Trophoblast cell (in vitro differentiated cells and primary cell): ENCODE measurements at regions not wholly inside any gene's neighbourhood (a gene's known extent, or its start where the extent isn't known, plus 50 kb on each side); places are given as distances from the start of the nearest gene placed in this dataset.

Experiments used
- DNase-seq, 2 donors: peaks; one replicate each; pipeline ENCODE4 v3.0.0-alpha.2; 2016
- H2AFZ ChIP-seq: 2 replicates; pipeline ENCODE4 v1.6.1; 2013; ENCODE audit warnings: low read length, moderate library complexity, mild to moderate bottlenecking; ENCODE audit not compliant: insufficient read depth, poor library complexity
- H2AK5ac ChIP-seq: 2 replicates; pipeline ENCODE4 v1.6.1; 2013; ENCODE audit warnings: mild to moderate bottlenecking, low read length
- H2BK120ac ChIP-seq: 2 replicates; pipeline ENCODE4 v1.6.1; 2013; ENCODE audit warnings: low read length, mild to moderate bottlenecking, moderate library complexity; ENCODE audit not compliant: insufficient read depth, poor library complexity
- H2BK12ac ChIP-seq: 2 replicates; pipeline ENCODE4 v1.6.1; 2013; ENCODE audit warnings: mild to moderate bottlenecking, low read length, moderate library complexity
- H2BK5ac ChIP-seq: 2 replicates; pipeline ENCODE4 v1.6.1; 2013; ENCODE audit warnings: low read length, low read depth, moderate library complexity, mild to moderate bottlenecking; ENCODE audit not compliant: poor library complexity
- H3K14ac ChIP-seq: 2 replicates; pipeline ENCODE4 v1.6.1; 2013; ENCODE audit warnings: mild to moderate bottlenecking, low read length
- H3K18ac ChIP-seq: 2 replicates; pipeline ENCODE4 v1.6.1; 2013; ENCODE audit warnings: mild to moderate bottlenecking, low read length
- H3K23ac ChIP-seq: 2 replicates; pipeline ENCODE4 v1.6.1; 2013; ENCODE audit warnings: low read length
- H3K27ac ChIP-seq: 2 replicates; pipeline ENCODE4 v1.5.1; 2013; ENCODE audit warnings: low read depth, mild to moderate bottlenecking, inconsistent platforms, low read length, moderate library complexity
- H3K27me3 ChIP-seq: 2 replicates; pipeline ENCODE4 v1.6.1; 2013; ENCODE audit warnings: inconsistent platforms, mild to moderate bottlenecking, low read length, moderate library complexity; ENCODE audit not compliant: insufficient read depth
- H3K36me3 ChIP-seq, 2 experiments: 1 replicate in 1 of 2; 2 replicates in 1 of 2; pipeline ENCODE4 v1.6.1; 2013; ENCODE audit warnings: low read length in 2 of 2, mild to moderate bottlenecking in 2 of 2, moderate library complexity in 1 of 2; ENCODE audit not compliant: insufficient read depth in 2 of 2, control insufficient read depth in 1 of 2
- H3K4ac ChIP-seq: 2 replicates; pipeline ENCODE4 v1.6.1; 2013; ENCODE audit warnings: low read depth, mild to moderate bottlenecking, low read length, moderate library complexity
- H3K4me1 ChIP-seq, 2 experiments: 1 replicate in 1 of 2; 2 replicates in 1 of 2; pipeline ENCODE4 v1.6.1; 2013; ENCODE audit warnings: low read length in 2 of 2, mild to moderate bottlenecking in 2 of 2, moderate library complexity in 1 of 2; ENCODE audit not compliant: insufficient read depth in 2 of 2, control insufficient read depth in 1 of 2
- H3K4me2 ChIP-seq: 2 replicates; pipeline ENCODE4 v1.6.1; 2013; ENCODE audit warnings: inconsistent platforms, mild to moderate bottlenecking, low read length, moderate library complexity
- H3K4me3 ChIP-seq: 2 replicates; pipeline ENCODE4 v1.5.1; 2013; ENCODE audit warnings: mild to moderate bottlenecking, low read depth, low read length, inconsistent platforms
- H3K79me1 ChIP-seq: one replicate; pipeline ENCODE4 v1.6.1; 2013; ENCODE audit warnings: low read length
- H3K79me2 ChIP-seq: 2 replicates; pipeline ENCODE4 v1.6.1; 2013; ENCODE audit warnings: low read length, mild to moderate bottlenecking; ENCODE audit not compliant: control insufficient read depth, insufficient read depth, poor library complexity
- H3K9ac ChIP-seq: 2 replicates; pipeline ENCODE4 v1.6.1; 2013; ENCODE audit warnings: mild to moderate bottlenecking, low read length
- H3K9me3 ChIP-seq: 2 replicates; pipeline ENCODE4 v1.6.1; 2013; ENCODE audit warnings: low read depth, mild to moderate bottlenecking, control low read depth, inconsistent platforms, low read length; ENCODE audit not compliant: insufficient read depth
- H4K12ac ChIP-seq: 2 replicates; pipeline ENCODE4 v1.6.1; 2013; ENCODE audit warnings: low read depth, mild to moderate bottlenecking, low read length, moderate library complexity
- H4K8ac ChIP-seq: 2 replicates; pipeline ENCODE4 v1.6.1; 2013; ENCODE audit warnings: low read depth, mild to moderate bottlenecking, low read length, moderate library complexity
- H4K91ac ChIP-seq: one replicate; pipeline ENCODE4 v1.6.1; 2013; ENCODE audit warnings: low read depth, mild to moderate bottlenecking, low read length, moderate library complexity
- WGBS: extraction: QIAGEN DNeasy Blood & Tissue Kit; methylation state at CpG from one replicate; pipeline ENCODE4 v1.1.7; 2013; ENCODE audit warnings: missing lambda C conversion rate; ENCODE audit not compliant: insufficient read length, insufficient coverage; ENCODE audit errors: extremely low coverage; 5-methylcytosine and 5-hydroxymethylcytosine counted together

GRCh38 chr3:71987828-71988227, 202.9 kb upstream of the PROK2 start:
- H2BK5ac ChIP-seq: no peak overlapping the region
- H3K79me1 ChIP-seq: no peaks in the 10 kb centered on the region
- no peak overlapping the region for H4K91ac ChIP-seq
- H3K14ac ChIP-seq: no peak overlapping the region
- H3K9ac ChIP-seq: no peak overlapping the region
- peaks cover 0 to 2% of the 10 kb centered on the region in 2 experiments for H3K4me1 ChIP-seq
- no peak overlapping the region for H3K4me3 ChIP-seq
- H2BK120ac ChIP-seq: no peak overlapping the region
- DNase-seq: no peak
- no peak overlapping the region for H3K4me2 ChIP-seq
- H3K4ac ChIP-seq: no peak overlapping the region
- no peak overlapping the region for H3K27ac ChIP-seq
- H3K79me2 ChIP-seq: no peaks in the 10 kb centered on the region
- H4K8ac ChIP-seq: no peak overlapping the region
- no peak overlapping the region for H4K12ac ChIP-seq
- no peak overlapping the region for H3K18ac ChIP-seq
- no CpG with 5 or more reads among the region's 5 CpGs for WGBS
- H2AFZ ChIP-seq: no peak overlapping the region
- no peak overlapping the region for H2BK12ac ChIP-seq
- H3K9me3 ChIP-seq: peaks cover 2% of the 10 kb centered on the region
- H3K36me3 ChIP-seq: no peaks in the 10 kb centered on the region
- H3K23ac ChIP-seq: no peak overlapping the region
- H3K27me3 ChIP-seq: no peaks in the 10 kb centered on the region
- no peak overlapping the region for H2AK5ac ChIP-seq

- no peaks in the 10 kb centered on the region for H3K27me3 ChIP-seq
- H3K4me2 ChIP-seq: no peak overlapping the region
- H3K79me1 ChIP-seq: no peaks in the 10 kb centered on the region
- H3K14ac ChIP-seq: no peak overlapping the region
- no peak overlapping the region for H3K4ac ChIP-seq
- no peak overlapping the region for H4K91ac ChIP-seq
- H3K4me3 ChIP-seq: no peak overlapping the region
- H3K36me3 ChIP-seq: no peaks in the 10 kb centered on the region
- DNase-seq: no peak
- H3K9me3 ChIP-seq: peaks cover 2% of the 10 kb centered on the region
- no peak overlapping the region for H2AFZ ChIP-seq
- H3K79me2 ChIP-seq: no peaks in the 10 kb centered on the region
- H3K23ac ChIP-seq: no peak overlapping the region
- H3K9ac ChIP-seq: no peak overlapping the region
- no peak overlapping the region for H4K12ac ChIP-seq
- H3K4me1 ChIP-seq: peaks cover 2 to 4% of the 10 kb centered on the region in 2 experiments
- no peak overlapping the region for H2BK12ac ChIP-seq
- H2AK5ac ChIP-seq: no peak overlapping the region
- H4K8ac ChIP-seq: no peak overlapping the region
- no peak overlapping the region for H2BK5ac ChIP-seq
- WGBS: no CpG with 5 or more reads among the region's 9 CpGs
- H2BK120ac ChIP-seq: no peak overlapping the region
- no peak overlapping the region for H3K18ac ChIP-seq
- no peak overlapping the region for H3K27ac ChIP-seq
Measured at GRCh38 chr3:71987089-71987735, 202.3 kb upstream of the PROK2 start.

GRCh38 chr3:71986606-71987005, 201.7 kb upstream of the PROK2 start:
- no peaks in the 10 kb centered on the region for H3K79me2 ChIP-seq

GRCh38 chr3:71984843-71985613, 200.1 kb upstream of the PROK2 start:
- H4K91ac ChIP-seq: no peak overlapping the region
- H3K23ac ChIP-seq: no peak overlapping the region
- no peaks in the 10 kb centered on the region for H3K36me3 ChIP-seq
- no peaks in the 10 kb centered on the region for H3K9me3 ChIP-seq
- no peak overlapping the region for H2AK5ac ChIP-seq
- H2AFZ ChIP-seq: no peak overlapping the region
- no peaks in the 10 kb centered on the region for H3K27me3 ChIP-seq
- H4K12ac ChIP-seq: no peak overlapping the region
- WGBS: no CpG with 5 or more reads among the region's 9 CpGs
- no peak overlapping the region for H3K14ac ChIP-seq
- H2BK5ac ChIP-seq: no peak overlapping the region
- H2BK12ac ChIP-seq: no peak overlapping the region
- no peak overlapping the region for H3K4me3 ChIP-seq
- no peak overlapping the region for H4K8ac ChIP-seq
- no peak for DNase-seq
- no peak overlapping the region for H3K4ac ChIP-seq
- H3K79me2 ChIP-seq: no peaks in the 10 kb centered on the region
- H3K4me2 ChIP-seq: no peak overlapping the region
- no peak overlapping the region for H3K18ac ChIP-seq
- no peak overlapping the region for H2BK120ac ChIP-seq
- H3K4me1 ChIP-seq: peaks cover 0 to 4% of the 10 kb centered on the region in 2 experiments
- H3K9ac ChIP-seq: no peak overlapping the region
- H3K27ac ChIP-seq: no peak overlapping the region
- no peaks in the 10 kb centered on the region for H3K79me1 ChIP-seq

More at GRCh38 chr3:71986606-71987005, 201.7 kb upstream of the PROK2 start:
- Histone ChIP-seq H3K4me1 (peaks cover 2 to 4% of the 10 kb centered on the region in 2 experiments), H4K91ac (no peak overlapping the region), H3K36me3 (no peaks in the 10 kb centered on the region), H3K4me3 (no peak overlapping the region), H4K12ac (no peak overlapping the region), H3K27ac (no peak overlapping the region), H2BK120ac (no peak overlapping the region), H3K27me3 (no peaks in the 10 kb centered on the region), H3K14ac (no peak overlapping the region), H2BK12ac (no peak overlapping the region), H3K4me2 (no peak overlapping the region), H2AFZ (no peak overlapping the region), H3K79me1 (no peaks in the 10 kb centered on the region), H3K18ac (no peak overlapping the region), H2BK5ac (no peak overlapping the region), H3K9me3 (peaks cover 2% of the 10 kb centered on the region), H2AK5ac (no peak overlapping the region), H3K23ac (no peak overlapping the region), H3K4ac (no peak overlapping the region), H3K9ac (no peak overlapping the region), H4K8ac (no peak overlapping the region)
- no peak for DNase-seq
- no CpG with 5 or more reads among the region's 6 CpGs for WGBS
